GM12865 (cell line): ENCODE measurements at regions not wholly inside any gene's neighbourhood (a gene's known extent, or its start where the extent isn't known, plus 50 kb on each side); places are given as distances from the start of the nearest gene placed in this dataset.

Experiments
- DNase-seq: peaks from one replicate; pipeline ENCODE4 v3.0.0; 2010; ENCODE audit warnings: low read depth
- H3K4me3 ChIP-seq: 2 replicates; pipeline ENCODE4 v1.5.1; 2011; ENCODE audit warnings: mild to moderate bottlenecking, low read depth, low read length, control low read depth
- CTCF ChIP-seq: IDR thresholded peaks from 2 replicates; pipeline ENCODE4 v1.5.1; 2011; ENCODE audit warnings: low read length, control low read depth, low read depth, inconsistent platforms; ENCODE audit not compliant: insufficient read depth; ENCODE audit errors: missing control alignments

- H3K4me3 ChIP-seq = no peak overlapping the region
- TF ChIP-seq CTCF = no peak
- DNase-seq = no peak
Observed at GRCh38 chr11:79648766-79649520, 208.1 kb upstream of the TENM4 start.

- DNase-seq = no peak
- TF ChIP-seq CTCF = no peak
- H3K4me3 ChIP-seq = no peak overlapping the region
Observed at GRCh38 chr11:79637219-79637618, 196.4 kb upstream of the TENM4 start.

GRCh38 chr11:79634905-79635304, 194.1 kb upstream of the TENM4 start:
- TF ChIP-seq CTCF = no peak
- no peak for DNase-seq
- H3K4me3 ChIP-seq = no peak overlapping the region

GRCh38 chr11:79627281-79627680, 186.5 kb upstream of the TENM4 start:
- H3K4me3 ChIP-seq = no peak overlapping the region
- no peak for DNase-seq
- TF ChIP-seq CTCF = no peak

- H3K4me3 ChIP-seq = no peak overlapping the region
- DNase-seq = peak; percentile 32
- TF ChIP-seq CTCF = no peak
Observed at GRCh38 chr11:79626135-79627075, 185.6 kb upstream of the TENM4 start.

- no peak for DNase-seq
- TF ChIP-seq CTCF = no peak
- no peak overlapping the region for H3K4me3 ChIP-seq
Observed at GRCh38 chr11:79623375-79623774, 182.5 kb upstream of the TENM4 start.
